HEK293 (cell line): ENCODE measurements at regions not wholly inside any gene's neighbourhood (a gene's known extent, or its start where the extent isn't known, plus 50 kb on each side); places are given as distances from the start of the nearest gene placed in this dataset.

Experiments used
- CTCF ChIA-PET: fragments of 350-600 bp; formaldehyde crosslinking; extraction: SDS; loops from one replicate; lab custom pipeline; 2021; ENCODE audit warnings: antibody characterized with exemption; lab: Yijun Ruan, JAX
- POLR2A ChIA-PET: fragments of 300-600 bp; formaldehyde crosslinking; extraction: SDS; loops from one replicate; lab custom pipeline; 2020; ENCODE audit warnings: antibody characterized with exemption, inconsistent platforms; lab: Yijun Ruan, JAX
- H3K27ac ChIP-seq: fragments of 200-500 bp; sonication (Bioruptor generic); 2 replicates; pipeline ENCODE4 v1.5.1; 2014; ENCODE audit warnings: low read depth, low read length, control low read depth, inconsistent platforms; ENCODE audit errors: extremely low read depth
- H3K36me3 ChIP-seq, 2 experiments: fragments of 200-500 bp in 1 of 2; sonication (Bioruptor generic) in 1 of 2; 1 replicate in 1 of 2; 2 replicates in 1 of 2; pipeline ENCODE4 v1.5.1; 2014 to 2017; ENCODE audit warnings: inconsistent platforms in 2 of 2, low read length in 2 of 2; ENCODE audit not compliant: control insufficient read depth in 2 of 2, insufficient read depth in 1 of 2
- H3K4me1 ChIP-seq: fragments of 200-500 bp; sonication (Bioruptor generic); 2 replicates; pipeline ENCODE4 v1.5.1; 2014; ENCODE audit warnings: mild to moderate bottlenecking, low read length, inconsistent platforms; ENCODE audit not compliant: control insufficient read depth, insufficient read depth
- H3K4me3 ChIP-seq: 2 replicates; pipeline ENCODE4 v1.5.1; 2011; ENCODE audit warnings: low read depth, mild to moderate bottlenecking, control low read depth, low read length, moderate library complexity
- H3K9me3 ChIP-seq: fragments of 200-500 bp; sonication (Bioruptor generic); 2 replicates; pipeline ENCODE4 v1.5.1; 2014; ENCODE audit warnings: low read depth, low read length, inconsistent platforms; ENCODE audit not compliant: control insufficient read depth, insufficient read depth
- EGR2 ChIP-seq: fragments of 450-650 bp; formaldehyde crosslinking; IDR thresholded peaks from 2 replicates; pipeline ENCODE4 v1.5.1; 2016; ENCODE audit warnings: low read depth, missing biosample characterization, missing genetic modification characterization
- GFI1B ChIP-seq: fragments of 450-650 bp; formaldehyde crosslinking; IDR thresholded peaks from 2 replicates; pipeline ENCODE4 v1.5.1; 2016; ENCODE audit warnings: missing biosample characterization, missing genetic modification characterization
- IKZF3 ChIP-seq: fragments of 450-650 bp; IDR thresholded peaks from 2 replicates; pipeline ENCODE4 v1.5.0; 2018; ENCODE audit warnings: missing biosample characterization, mild to moderate bottlenecking, missing genetic modification characterization, moderate library complexity
- KLF16 ChIP-seq: fragments of 450-650 bp; formaldehyde crosslinking; IDR thresholded peaks from 2 replicates; pipeline ENCODE4 v1.5.1; 2017; ENCODE audit warnings: missing biosample characterization, missing genetic modification characterization
- KLF7 ChIP-seq: fragments of 450-650 bp; formaldehyde crosslinking; IDR thresholded peaks from 2 replicates; pipeline ENCODE4 v1.5.1; 2016; ENCODE audit warnings: missing biosample characterization, missing genetic modification characterization, borderline replicate concordance
- KLF9 ChIP-seq: fragments of 450-650 bp; formaldehyde crosslinking; IDR thresholded peaks from 2 replicates; pipeline ENCODE4 v1.5.1; 2016; ENCODE audit warnings: missing biosample characterization, missing genetic modification characterization, low read depth
- OSR2 ChIP-seq: fragments of 450-650 bp; formaldehyde crosslinking; IDR thresholded peaks from 2 replicates; pipeline ENCODE4 v1.5.1; 2016; ENCODE audit warnings: missing biosample characterization, missing genetic modification characterization
- SP2 ChIP-seq: fragments of 450-650 bp; formaldehyde crosslinking; IDR thresholded peaks from 2 replicates; pipeline ENCODE4 v1.5.1; 2016; ENCODE audit warnings: missing biosample characterization, missing genetic modification characterization
- TCF7L2 ChIP-seq: IDR thresholded peaks from 2 replicates; pipeline ENCODE4 v1.6.1; 2011; ENCODE audit warnings: low read depth, mild to moderate bottlenecking, inconsistent platforms, low read length, moderate library complexity, borderline replicate concordance
- WT1 ChIP-seq: fragments of 450-650 bp; formaldehyde crosslinking; IDR thresholded peaks from 2 replicates; pipeline ENCODE4 v1.5.1; 2016; ENCODE audit warnings: missing biosample characterization, missing genetic modification characterization
- YY1 ChIP-seq: fragments of 450-650 bp; formaldehyde crosslinking; IDR thresholded peaks from 2 replicates; pipeline ENCODE4 v1.5.1; 2018; ENCODE audit warnings: missing biosample characterization, missing genetic modification characterization
- ZBTB8A ChIP-seq: fragments of 450-650 bp; formaldehyde crosslinking; IDR thresholded peaks from 2 replicates; pipeline ENCODE4 v1.5.1; 2016; ENCODE audit warnings: missing biosample characterization, missing genetic modification characterization
- ZNF114 ChIP-seq: fragments of 450-650 bp; formaldehyde crosslinking; IDR thresholded peaks from 2 replicates; pipeline ENCODE4 v1.5.0; 2017; ENCODE audit warnings: missing biosample characterization, missing genetic modification characterization
- ZNF366 ChIP-seq: fragments of 450-650 bp; formaldehyde crosslinking; conservative IDR thresholded peaks from 2 replicates; pipeline ENCODE4 v1.5.1; 2016; ENCODE audit warnings: missing biosample characterization, missing genetic modification characterization
- ZNF398 ChIP-seq: fragments of 450-650 bp; formaldehyde crosslinking; IDR thresholded peaks from 2 replicates; pipeline ENCODE4 v1.5.1; 2017; ENCODE audit warnings: missing biosample characterization, missing genetic modification characterization
- ZNF423 ChIP-seq: fragments of 450-650 bp; formaldehyde crosslinking; IDR thresholded peaks from 2 replicates; pipeline ENCODE4 v1.5.1; 2016; ENCODE audit warnings: missing biosample characterization, missing genetic modification characterization
- ZNF677 ChIP-seq: fragments of 450-650 bp; IDR thresholded peaks from 2 replicates; pipeline ENCODE4 v1.5.0; 2018; ENCODE audit warnings: missing biosample characterization, mild to moderate bottlenecking, missing genetic modification characterization, moderate library complexity
- ZNF707 ChIP-seq: fragments of 450-650 bp; formaldehyde crosslinking; IDR thresholded peaks from 2 replicates; pipeline ENCODE4 v1.5.1; 2016; ENCODE audit warnings: missing biosample characterization, missing genetic modification characterization
- ZSCAN23 ChIP-seq: fragments of 450-650 bp; formaldehyde crosslinking; IDR thresholded peaks from 2 replicates; pipeline ENCODE4 v1.5.1; 2016; ENCODE audit warnings: missing biosample characterization, missing genetic modification characterization
- TF ChIP-seq, protein P1 (sequence below): fragments of 450-650 bp; formaldehyde crosslinking; IDR thresholded peaks from 2 replicates; pipeline ENCODE4 v1.5.1; 2016; ENCODE audit warnings: missing biosample characterization, missing genetic modification characterization
- TF ChIP-seq, protein P2 (sequence below): fragments of 450-650 bp; formaldehyde crosslinking; IDR thresholded peaks from 2 replicates; pipeline ENCODE4 v1.5.1; 2016; ENCODE audit warnings: missing biosample characterization, missing genetic modification characterization

GRCh38 chr3:23657647-23658046 lies 148.1 kb upstream of the UBE2E1 start:
- CTCF ChIA-PET = no interaction called here
- H3K36me3 ChIP-seq = no peaks in the 10 kb centered on the region
- no peaks in the 10 kb centered on the region for H3K4me1 ChIP-seq
- peak; percentile 95 for TF ChIP-seq ZNF366 (tag by site-specific recombination)
- TF ChIP-seq OSR2 = no peak
- TF ChIP-seq, all 188 proteins: peak for 1
- H3K27ac ChIP-seq = no peak overlapping the region
- no peak overlapping the region for H3K4me3 ChIP-seq
- no peaks in the 10 kb centered on the region for H3K9me3 ChIP-seq
- POLR2A ChIA-PET = no interaction called here

GRCh38 chr3:23659274-23659673 lies 146.5 kb upstream of the UBE2E1 start:
- ChIA-PET CTCF (interaction anchor here (0.7 to 0.9 kb wide), 3 partner anchors 8 to 10 kb away, joined by 3 to 4 read pairs (median 4); no protein-coding TSS in a partner anchor), POLR2A (no interaction called here)
- Histone ChIP-seq H3K4me3 (no peak overlapping the region), H3K4me1 (no peaks in the 10 kb centered on the region), H3K27ac (no peak overlapping the region), H3K36me3 (no peaks in the 10 kb centered on the region), H3K9me3 (no peaks in the 10 kb centered on the region)
- TF ChIP-seq, protein P1, sequence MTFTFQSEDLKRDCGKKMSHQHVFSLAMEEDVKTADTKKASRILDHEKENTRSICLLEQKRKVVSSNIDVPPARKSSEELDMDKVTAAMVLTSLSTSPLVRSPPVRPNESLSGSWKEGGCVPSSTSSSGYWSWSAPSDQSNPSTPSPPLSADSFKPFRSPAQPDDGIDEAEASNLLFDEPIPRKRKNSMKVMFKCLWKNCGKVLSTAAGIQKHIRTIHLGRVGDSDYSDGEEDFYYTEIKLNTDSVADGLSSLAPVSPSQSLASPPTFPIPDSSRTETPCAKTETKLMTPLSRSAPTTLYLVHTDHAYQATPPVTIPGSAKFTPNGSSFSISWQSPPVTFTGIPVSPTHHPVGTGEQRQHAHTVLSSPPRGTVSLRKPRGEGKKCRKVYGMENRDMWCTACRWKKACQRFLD (tag by site-specific recombination) = no peak

DNA sequence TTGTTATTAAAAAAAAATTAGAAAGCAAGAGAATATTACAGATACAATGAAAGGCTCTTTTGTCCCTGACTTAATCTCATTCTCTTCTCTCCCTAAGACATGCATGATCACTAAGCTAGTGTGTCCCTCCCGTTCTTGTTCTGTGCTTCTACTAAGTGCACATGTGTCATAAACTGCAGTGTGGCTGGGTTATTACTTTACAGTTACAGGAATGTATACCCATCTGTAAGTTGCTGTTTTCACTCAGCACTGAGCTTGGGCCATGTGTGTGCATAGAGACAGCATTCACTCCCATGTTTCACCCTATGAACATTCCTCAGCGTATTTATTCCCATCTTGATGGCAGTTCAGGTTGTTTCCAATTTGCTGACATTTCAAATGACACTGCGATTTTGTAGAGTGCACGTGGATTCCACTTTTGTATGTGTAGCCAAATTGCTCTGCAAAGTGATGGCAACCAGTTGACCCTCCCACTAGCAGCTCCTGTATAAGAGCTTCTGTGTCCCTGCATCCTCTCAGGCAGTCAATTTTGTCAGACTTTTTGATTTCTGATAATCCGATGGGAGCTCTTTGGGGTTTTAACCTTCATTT lies 145.8 kb upstream of the UBE2E1 start:
- no peaks in the 10 kb centered on the region for H3K36me3 ChIP-seq
- CTCF ChIA-PET = interaction anchor here (0.7 to 0.9 kb wide), 2 partner anchors 9 to 11 kb away, joined by 4 read pairs; no protein-coding TSS in a partner anchor
- no peak overlapping the region for H3K27ac ChIP-seq
- no peak overlapping the region for H3K4me3 ChIP-seq
- TF ChIP-seq, protein P2, sequence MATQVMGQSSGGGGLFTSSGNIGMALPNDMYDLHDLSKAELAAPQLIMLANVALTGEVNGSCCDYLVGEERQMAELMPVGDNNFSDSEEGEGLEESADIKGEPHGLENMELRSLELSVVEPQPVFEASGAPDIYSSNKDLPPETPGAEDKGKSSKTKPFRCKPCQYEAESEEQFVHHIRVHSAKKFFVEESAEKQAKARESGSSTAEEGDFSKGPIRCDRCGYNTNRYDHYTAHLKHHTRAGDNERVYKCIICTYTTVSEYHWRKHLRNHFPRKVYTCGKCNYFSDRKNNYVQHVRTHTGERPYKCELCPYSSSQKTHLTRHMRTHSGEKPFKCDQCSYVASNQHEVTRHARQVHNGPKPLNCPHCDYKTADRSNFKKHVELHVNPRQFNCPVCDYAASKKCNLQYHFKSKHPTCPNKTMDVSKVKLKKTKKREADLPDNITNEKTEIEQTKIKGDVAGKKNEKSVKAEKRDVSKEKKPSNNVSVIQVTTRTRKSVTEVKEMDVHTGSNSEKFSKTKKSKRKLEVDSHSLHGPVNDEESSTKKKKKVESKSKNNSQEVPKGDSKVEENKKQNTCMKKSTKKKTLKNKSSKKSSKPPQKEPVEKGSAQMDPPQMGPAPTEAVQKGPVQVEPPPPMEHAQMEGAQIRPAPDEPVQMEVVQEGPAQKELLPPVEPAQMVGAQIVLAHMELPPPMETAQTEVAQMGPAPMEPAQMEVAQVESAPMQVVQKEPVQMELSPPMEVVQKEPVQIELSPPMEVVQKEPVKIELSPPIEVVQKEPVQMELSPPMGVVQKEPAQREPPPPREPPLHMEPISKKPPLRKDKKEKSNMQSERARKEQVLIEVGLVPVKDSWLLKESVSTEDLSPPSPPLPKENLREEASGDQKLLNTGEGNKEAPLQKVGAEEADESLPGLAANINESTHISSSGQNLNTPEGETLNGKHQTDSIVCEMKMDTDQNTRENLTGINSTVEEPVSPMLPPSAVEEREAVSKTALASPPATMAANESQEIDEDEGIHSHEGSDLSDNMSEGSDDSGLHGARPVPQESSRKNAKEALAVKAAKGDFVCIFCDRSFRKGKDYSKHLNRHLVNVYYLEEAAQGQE = no peak
- no peak for TF ChIP-seq ZNF398 (tag by site-specific recombination)
- TF ChIP-seq GFI1B (tag by site-specific recombination) = no peak
- H3K4me1 ChIP-seq = no peaks in the 10 kb centered on the region
- POLR2A ChIA-PET = no interaction called here
- no peaks in the 10 kb centered on the region for H3K9me3 ChIP-seq

GRCh38 chr3:23662079-23662617 lies 143.6 kb upstream of the UBE2E1 start:
- ChIA-PET POLR2A (no interaction called here), CTCF (interaction anchor here (1.1 kb wide), 1 partner anchor 17 kb away, joined by 3 read pairs; no protein-coding TSS in a partner anchor)
- Histone ChIP-seq H3K27ac (no peak overlapping the region), H3K36me3 (no peaks in the 10 kb centered on the region), H3K4me3 (no peak overlapping the region), H3K9me3 (no peaks in the 10 kb centered on the region), H3K4me1 (no peaks in the 10 kb centered on the region)
- no peak for TF ChIP-seq KLF16 (tag by site-specific recombination)
- no peak for TF ChIP-seq ZNF423 (tag by site-specific recombination)
- no peak for TF ChIP-seq ZSCAN23 (tag by site-specific recombination)
- TF ChIP-seq ZNF366 (tag by site-specific recombination) = no peak
- no peak for TF ChIP-seq EGR2 (tag by site-specific recombination)
- TF ChIP-seq ZNF114 (tag by site-specific recombination) = no peak
- TF ChIP-seq IKZF3 (tag by site-specific recombination) = no peak
- no peak for TF ChIP-seq ZNF707
- TF ChIP-seq TCF7L2 = no peak
- TF ChIP-seq ZBTB8A (tag by site-specific recombination) = no peak
- TF ChIP-seq KLF9 (tag by site-specific recombination) = no peak
- TF ChIP-seq KLF7 (tag by site-specific recombination) = no peak
- TF ChIP-seq SP2 = no peak
- no peak for TF ChIP-seq WT1
- no peak for TF ChIP-seq ZNF677 (tag by site-specific recombination)
- no peak for TF ChIP-seq YY1 (tag by site-specific recombination)
